ENCODE measurements at regions not wholly inside any gene's neighbourhood (a gene's known extent, or its start where the extent isn't known, plus 50 kb on each side); places are given as distances from the start of the nearest gene placed in this dataset.

GRCh38 chr15:69830430-69830829 is 267.3 kb downstream of the TLE3 start:
- no peak overlapping the region for H2AFZ ChIP-seq (ENCODE audit: control insufficient read depth, low read length)
- H3K4me2 ChIP-seq (ENCODE audit: control insufficient read depth, extremely low read depth, insufficient read depth, low read depth, low read length): no peak overlapping the region
- dilution Hi-C loops (cut with MboI; ENCODE audit: extremely low pct_ligation_motif_present, low sequenced_read_pairs): no loop called here
- no peaks in the 10 kb centered on the region for H3K79me2 ChIP-seq (ENCODE audit: control insufficient read depth, insufficient read depth, low read length)
- no peak for FAIRE-seq
- no peak overlapping the region for H3K9ac ChIP-seq (ENCODE audit: control insufficient read depth, extremely low read depth, insufficient read depth, low read length)
- H3K9me1 ChIP-seq (ENCODE audit: control insufficient read depth, extremely low read depth, insufficient read depth, low read length): no peaks in the 10 kb centered on the region
- H4K20me1 ChIP-seq (ENCODE audit: control insufficient read depth, extremely low read depth, insufficient read depth, low read length): no peaks in the 10 kb centered on the region
- no peak for DNase-seq (ENCODE audit: low read depth, low spot score)
- H3K9me3 ChIP-seq (ENCODE audit: control insufficient read depth, low read depth, low read length): no peaks in the 10 kb centered on the region
- H3K27ac ChIP-seq (ENCODE audit: control insufficient read depth, insufficient read depth, low read length): no peak overlapping the region
- no peak overlapping the region for H3K4me3 ChIP-seq (ENCODE audit: control insufficient read depth in 2 of 3, extremely low read depth in 1 of 3, insufficient read depth in 2 of 3, low read depth in 1 of 3, low read length in 3 of 3)
- no peaks in the 10 kb centered on the region for H3K36me3 ChIP-seq (ENCODE audit: control insufficient read depth in 2 of 2, extremely low read depth in 1 of 2, insufficient read depth in 2 of 2, low read length in 2 of 2)
- TF ChIP-seq EZH2 (IDR thresholded peaks at IDR 0.05; ENCODE audit: low read length): no peak
- TF ChIP-seq, protein P1, sequence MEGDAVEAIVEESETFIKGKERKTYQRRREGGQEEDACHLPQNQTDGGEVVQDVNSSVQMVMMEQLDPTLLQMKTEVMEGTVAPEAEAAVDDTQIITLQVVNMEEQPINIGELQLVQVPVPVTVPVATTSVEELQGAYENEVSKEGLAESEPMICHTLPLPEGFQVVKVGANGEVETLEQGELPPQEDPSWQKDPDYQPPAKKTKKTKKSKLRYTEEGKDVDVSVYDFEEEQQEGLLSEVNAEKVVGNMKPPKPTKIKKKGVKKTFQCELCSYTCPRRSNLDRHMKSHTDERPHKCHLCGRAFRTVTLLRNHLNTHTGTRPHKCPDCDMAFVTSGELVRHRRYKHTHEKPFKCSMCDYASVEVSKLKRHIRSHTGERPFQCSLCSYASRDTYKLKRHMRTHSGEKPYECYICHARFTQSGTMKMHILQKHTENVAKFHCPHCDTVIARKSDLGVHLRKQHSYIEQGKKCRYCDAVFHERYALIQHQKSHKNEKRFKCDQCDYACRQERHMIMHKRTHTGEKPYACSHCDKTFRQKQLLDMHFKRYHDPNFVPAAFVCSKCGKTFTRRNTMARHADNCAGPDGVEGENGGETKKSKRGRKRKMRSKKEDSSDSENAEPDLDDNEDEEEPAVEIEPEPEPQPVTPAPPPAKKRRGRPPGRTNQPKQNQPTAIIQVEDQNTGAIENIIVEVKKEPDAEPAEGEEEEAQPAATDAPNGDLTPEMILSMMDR (optimal IDR thresholded peaks at IDR 0.05 in 1 of 3, IDR thresholded peaks at IDR 0.05 in 1 of 3, conservative IDR thresholded peaks at IDR 0.05 in 1 of 3; ENCODE audit: extremely low read depth in 1 of 3, insufficient read depth in 2 of 3, low read length in 3 of 3): no peak
- peaks cover 31% of the 10 kb centered on the region for H3K27me3 ChIP-seq (ENCODE audit: control insufficient read depth, extremely low read depth, insufficient read depth, low read length)
- no peaks in the 10 kb centered on the region for H3K4me1 ChIP-seq (ENCODE audit: control insufficient read depth, extremely low read depth, insufficient read depth, low read length)

GRCh38 chr15:69830876-69831275 is 266.8 kb downstream of the TLE3 start:
- Histone ChIP-seq H3K4me3 (ENCODE audit: control insufficient read depth in 2 of 3, extremely low read depth in 1 of 3, insufficient read depth in 2 of 3, low read depth in 1 of 3, low read length in 3 of 3) (no peak overlapping the region), H3K4me1 (ENCODE audit: control insufficient read depth, extremely low read depth, insufficient read depth, low read length) (no peaks in the 10 kb centered on the region), H3K9ac (ENCODE audit: control insufficient read depth, extremely low read depth, insufficient read depth, low read length) (no peak overlapping the region), H3K36me3 (ENCODE audit: control insufficient read depth in 2 of 2, extremely low read depth in 1 of 2, insufficient read depth in 2 of 2, low read length in 2 of 2) (no peaks in the 10 kb centered on the region), H3K27ac (ENCODE audit: control insufficient read depth, insufficient read depth, low read length) (no peak overlapping the region), H3K27me3 (ENCODE audit: control insufficient read depth, extremely low read depth, insufficient read depth, low read length) (peaks cover 31% of the 10 kb centered on the region), H2AFZ (ENCODE audit: control insufficient read depth, low read length) (no peak overlapping the region), H3K79me2 (ENCODE audit: control insufficient read depth, insufficient read depth, low read length) (no peaks in the 10 kb centered on the region), H3K9me3 (ENCODE audit: control insufficient read depth, low read depth, low read length) (no peaks in the 10 kb centered on the region), H4K20me1 (ENCODE audit: control insufficient read depth, extremely low read depth, insufficient read depth, low read length) (no peaks in the 10 kb centered on the region), H3K4me2 (ENCODE audit: control insufficient read depth, extremely low read depth, insufficient read depth, low read depth, low read length) (no peak overlapping the region), H3K9me1 (ENCODE audit: control insufficient read depth, extremely low read depth, insufficient read depth, low read length) (no peaks in the 10 kb centered on the region)
- dilution Hi-C loops (cut with MboI; ENCODE audit: extremely low pct_ligation_motif_present, low sequenced_read_pairs): no loop called here
- TF ChIP-seq, protein P1 (optimal IDR thresholded peaks at IDR 0.05 in 1 of 3, IDR thresholded peaks at IDR 0.05 in 1 of 3, conservative IDR thresholded peaks at IDR 0.05 in 1 of 3; ENCODE audit: extremely low read depth in 1 of 3, insufficient read depth in 2 of 3, low read length in 3 of 3): no peak
- TF ChIP-seq EZH2 (IDR thresholded peaks at IDR 0.05; ENCODE audit: low read length): no peak
- no peak for DNase-seq (ENCODE audit: low read depth, low spot score)
- FAIRE-seq: no peak

Data from keratinocyte (primary cell).